ENCODE measurements at regions not wholly inside any gene's neighbourhood (a gene's known extent, or its start where the extent isn't known, plus 50 kb on each side); places are given as distances from the start of the nearest gene placed in this dataset.
A peak's percentile ranks its signal among the peaks of the same experiment; 100 is the strongest.

- peak; percentile 13 for DNase-seq
Observed at GRCh38 chr1:145475962-145476361, 50.6 kb upstream of the NBPF20 start.

GRCh38 chr1:145475369-145475915 lies 50.0 kb upstream of the NBPF20 start:
- DNase-seq = peak; percentile 61 to 64

All from activated CD4-positive, alpha-beta T cell treated with anti-CD3 and anti-CD28 coated beads, Interleukin-2, amount 50 U/mL, for 48 hours (primary cell).